Cardiac fibroblast (primary cell): ENCODE measurements at regions not wholly inside any gene's neighbourhood (a gene's known extent, or its start where the extent isn't known, plus 50 kb on each side); places are given as distances from the start of the nearest gene placed in this dataset.
"Not testable (repeated sequence)": the region's sequence is repeated elsewhere in the genome, so short reads cannot be mapped to it uniquely, and the experiment has no call there.

Experiments used
- DNase-seq, 2 donors: peaks; one replicate each; pipeline versions ENCODE4 v3.0.0 to v3.0.0-alpha.2; 2010; ENCODE audit warnings: low read depth in 2 of 2
- H3K4me3 ChIP-seq, 2 donors: replicated peaks in 1 of 2; 1 replicate in 1 of 2; 2 replicates in 1 of 2; pipeline ENCODE4 v1.5.1; 2011; ENCODE audit warnings: low read depth in 2 of 2, low read length in 2 of 2, mild to moderate bottlenecking in 2 of 2, moderate library complexity in 1 of 2
- CTCF ChIP-seq: IDR thresholded peaks from one replicate; pipeline ENCODE4 v1.5.1; 2011; ENCODE audit warnings: low read depth, mild to moderate bottlenecking, low read length, inconsistent platforms

- no peak for DNase-seq
- H3K4me3 ChIP-seq = no peak overlapping the region
- no peak for TF ChIP-seq CTCF
Measured at GRCh38 chr12:78269620-78270019, 438.9 kb downstream of the NAV3 start.

GRCh38 chr12:78271546-78271945 is 440.9 kb downstream of the NAV3 start:
- peak; percentile 29 to 43 for DNase-seq
- no peak for TF ChIP-seq CTCF
- H3K4me3 ChIP-seq = no peak overlapping the region

- H3K4me3 ChIP-seq = no peak overlapping the region
- no peak for DNase-seq
- TF ChIP-seq CTCF = no peak
Measured at GRCh38 chr12:78275886-78276285, 445.2 kb downstream of the NAV3 start.

GRCh38 chr12:78278706-78279190 is 448.1 kb downstream of the NAV3 start:
- TF ChIP-seq CTCF = no peak
- no peak for DNase-seq
- no peak overlapping the region for H3K4me3 ChIP-seq

GRCh38 chr12:78279567-78279966 is 448.9 kb downstream of the NAV3 start:
- DNase-seq = no peak
- no peak for TF ChIP-seq CTCF
- no peak overlapping the region for H3K4me3 ChIP-seq

GRCh38 chr12:78281102-78281501 is 450.4 kb downstream of the NAV3 start:
- DNase-seq, H3K4me3 ChIP-seq: not testable (repeated sequence)

- DNase-seq = peak in 1 of 2 donors; percentile 18
- no peak for TF ChIP-seq CTCF
- H3K4me3 ChIP-seq = no peak overlapping the region
Measured at GRCh38 chr12:78284417-78284816, 453.7 kb downstream of the NAV3 start.
